ENCODE measurements at regions not wholly inside any gene's neighbourhood (a gene's known extent, or its start where the extent isn't known, plus 50 kb on each side); places are given as distances from the start of the nearest gene placed in this dataset.

DNA sequence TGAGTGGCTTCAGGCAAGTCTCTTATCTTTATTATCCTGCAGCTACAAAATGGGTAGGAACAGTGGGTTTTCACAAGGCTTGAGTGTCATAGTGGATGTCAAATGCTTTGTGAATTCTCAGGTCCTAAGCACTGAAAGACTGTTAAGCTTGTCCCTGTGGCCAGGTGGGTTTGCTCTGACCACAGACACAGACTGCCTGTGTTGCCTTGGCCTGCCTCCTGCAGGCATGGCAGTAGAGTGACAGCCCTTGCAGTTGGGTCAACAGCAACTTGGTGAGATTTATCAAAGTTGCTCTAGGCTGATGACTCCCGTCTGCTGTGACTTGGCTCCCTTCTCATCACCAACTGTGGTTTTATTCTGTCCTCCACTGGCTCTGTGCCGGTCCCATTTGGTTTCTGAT is 520.0 kb upstream of the CCDC196 start:
- H3K4me3 ChIP-seq (ENCODE audit: low read length) = no peak overlapping the region
- no peak for TF ChIP-seq CTCF (IDR thresholded peaks at IDR 0.05; ENCODE audit: insufficient read depth, low read depth, low read length, missing control alignments)
- DNase-seq (ENCODE audit: low read depth) = no peak

DNA sequence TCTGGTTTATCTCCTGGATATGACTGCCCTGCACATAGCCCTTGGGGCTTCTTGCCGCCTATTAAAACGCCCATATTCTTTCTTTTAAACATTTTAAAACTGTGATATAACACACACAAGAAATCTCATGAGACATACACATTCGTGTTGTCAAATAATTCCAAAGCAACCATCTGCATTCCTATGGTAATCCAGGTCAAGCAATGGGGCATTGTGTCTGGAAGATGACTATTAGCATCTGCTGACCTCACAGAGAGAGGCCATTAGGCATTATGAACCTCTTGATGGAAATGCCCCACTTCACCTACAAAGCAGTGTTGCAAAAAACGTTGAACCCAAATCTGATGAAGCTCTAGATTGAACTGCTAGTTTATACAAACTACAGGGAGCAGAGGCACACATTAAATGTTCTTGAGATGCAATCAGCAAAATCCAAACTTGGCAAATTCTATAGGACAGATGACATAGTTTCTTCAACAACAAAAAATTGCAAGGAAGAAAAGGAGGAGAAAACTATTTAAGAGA is 513.8 kb upstream of the CCDC196 start:
- no peak for TF ChIP-seq CTCF (IDR thresholded peaks at IDR 0.05; ENCODE audit: insufficient read depth, low read depth, low read length, missing control alignments)
- no peak overlapping the region for H3K4me3 ChIP-seq (ENCODE audit: low read length)
- no peak for DNase-seq (ENCODE audit: low read depth)

DNA sequence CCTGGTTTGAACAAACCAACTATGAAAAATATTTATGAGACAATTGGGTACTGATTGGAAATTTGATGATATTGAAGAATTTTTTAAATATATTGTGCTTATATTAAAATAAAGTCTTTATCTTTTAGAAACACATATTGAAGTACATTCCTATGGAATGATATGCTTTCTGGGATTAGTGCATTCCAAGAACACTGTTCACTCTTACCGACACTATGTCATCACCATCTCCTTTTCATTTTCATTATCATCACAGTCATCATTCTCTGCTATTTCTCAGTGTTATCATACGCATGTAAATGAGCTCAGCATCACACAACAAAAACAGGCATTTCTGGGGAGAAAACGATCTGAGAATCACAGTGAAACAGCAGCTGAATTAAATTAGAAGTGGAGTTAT is 513.3 kb upstream of the CCDC196 start:
- DNase-seq (ENCODE audit: low read depth) = peak; percentile 21
- no peak for TF ChIP-seq CTCF (IDR thresholded peaks at IDR 0.05; ENCODE audit: insufficient read depth, low read depth, low read length, missing control alignments)
- H3K4me3 ChIP-seq (ENCODE audit: low read length) = no peak overlapping the region

DNA sequence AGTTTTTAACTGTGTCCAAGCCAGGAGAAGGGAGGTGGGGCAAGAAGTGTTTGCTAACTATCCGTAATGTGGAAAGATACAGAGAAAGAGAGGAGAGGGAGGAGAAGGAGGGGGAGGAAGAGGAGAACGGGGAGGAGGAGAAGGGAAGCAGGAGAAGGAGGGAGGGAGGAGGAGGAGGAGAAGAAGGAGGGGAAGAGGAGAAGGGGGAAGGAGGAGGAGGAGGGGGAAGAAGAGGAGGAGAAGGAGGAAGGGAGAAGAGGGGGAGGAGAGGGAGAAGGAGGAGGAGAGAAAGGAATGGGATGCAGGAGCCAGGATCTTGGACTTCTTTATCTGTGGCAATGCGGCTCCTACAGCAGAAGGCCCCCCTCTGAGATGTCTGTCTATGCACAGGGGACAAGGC is 510.3 kb upstream of the CCDC196 start:
- TF ChIP-seq CTCF (IDR thresholded peaks at IDR 0.05; ENCODE audit: insufficient read depth, low read depth, low read length, missing control alignments) = no peak
- DNase-seq (ENCODE audit: low read depth) = no peak
- H3K4me3 ChIP-seq (ENCODE audit: low read length) = no peak overlapping the region

DNA sequence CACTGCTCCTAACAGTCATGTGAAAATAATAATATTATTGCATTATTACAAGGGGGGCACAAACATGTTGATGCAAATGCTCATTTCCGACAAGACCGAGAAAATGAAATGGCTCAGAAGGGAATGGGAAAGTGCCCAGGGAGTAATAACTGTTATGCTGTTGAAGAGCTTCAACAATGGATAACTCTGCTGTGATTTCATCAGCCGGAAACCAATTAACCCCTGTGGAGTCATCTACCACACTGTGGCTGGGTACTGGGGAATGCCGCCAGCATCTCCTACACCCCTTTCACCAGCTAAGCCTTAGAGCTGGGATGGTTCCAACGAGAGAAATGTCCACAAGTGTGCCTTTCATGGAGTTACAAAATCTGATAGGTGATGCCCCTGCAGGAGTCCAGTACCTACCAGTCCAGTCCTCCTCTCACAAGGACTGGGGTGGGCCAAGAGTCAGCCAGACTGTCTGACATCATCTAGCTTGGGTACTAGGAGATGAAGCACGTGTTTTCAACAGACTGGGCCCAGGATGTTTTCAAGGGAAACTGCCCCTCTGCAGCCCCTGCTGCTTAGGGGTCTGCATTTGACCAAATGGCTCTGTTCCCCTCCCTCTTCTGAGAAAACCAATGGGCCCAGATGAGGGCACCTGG is 509.3 kb upstream of the CCDC196 start:
- TF ChIP-seq CTCF (IDR thresholded peaks at IDR 0.05; ENCODE audit: insufficient read depth, low read depth, low read length, missing control alignments) = no peak
- no peak overlapping the region for H3K4me3 ChIP-seq (ENCODE audit: low read length)
- DNase-seq (ENCODE audit: low read depth) = no peak

GRCh38 chr14:65981192-65981843 is 504.9 kb upstream of the CCDC196 start:
- no peak overlapping the region for H3K4me3 ChIP-seq (ENCODE audit: low read length)
- TF ChIP-seq CTCF (IDR thresholded peaks at IDR 0.05; ENCODE audit: insufficient read depth, low read depth, low read length, missing control alignments) = no peak
- DNase-seq (ENCODE audit: low read depth) = no peak

- H3K4me3 ChIP-seq (ENCODE audit: low read length) = no peak overlapping the region
- no peak for TF ChIP-seq CTCF (IDR thresholded peaks at IDR 0.05; ENCODE audit: insufficient read depth, low read depth, low read length, missing control alignments)
- DNase-seq (ENCODE audit: low read depth) = no peak
These were observed 500.1 kb upstream of the CCDC196 start for GRCh38 chr14:65986041-65986440.

Measured in epithelial cell of esophagus (primary cell).